Prostate gland (tissue), 2 donors: ENCODE measurements at regions not wholly inside any gene's neighbourhood (a gene's known extent, or its start where the extent isn't known, plus 50 kb on each side); places are given as distances from the start of the nearest gene placed in this dataset.

Source experiments
- DNase-seq: peaks from one replicate; pipeline ENCODE4 v3.0.0-alpha.2; 2019; ENCODE audit warnings: low spot score
- H3K27ac ChIP-seq, 2 donors: fragments of 200-600 bp; sonication (generic); 2 replicates each; pipeline ENCODE4 v1.5.1; 2017 to 2019
- H3K27me3 ChIP-seq: fragments of 200-600 bp; sonication (generic); replicated peaks from 2 replicates; pipeline ENCODE4 v1.5.1; 2019; ENCODE audit not compliant: insufficient read depth
- H3K36me3 ChIP-seq, 2 donors: fragments of 200-600 bp; sonication (generic); 1 replicate in 1 of 2; 2 replicates in 1 of 2; pipeline versions ENCODE4 v1.5.1 to v1.8.1; 2017 to 2019
- H3K4me1 ChIP-seq: fragments of 200-600 bp; sonication (generic); replicated peaks from 2 replicates; pipeline ENCODE4 v1.5.1; 2019
- H3K4me3 ChIP-seq, 2 donors: fragments of 200-600 bp; sonication (generic); 2 replicates each; pipeline ENCODE4 v1.5.1; 2017 to 2019
- H3K9me3 ChIP-seq: fragments of 200-600 bp; sonication (generic); 2 replicates; pipeline ENCODE4 v1.5.1; 2017
- CTCF ChIP-seq, 4 experiments: fragments of 200-600 bp in 2 of 4; fragments of 450-650 bp in 2 of 4; sonication (generic) in 2 of 4; IDR thresholded peaks; 1 replicate in 3 of 4; 2 replicates in 1 of 4; pipeline ENCODE4 v1.5.1; 2016 to 2019; ENCODE audit warnings: antibody characterized with exemption in 4 of 4, mild to moderate bottlenecking in 2 of 4, moderate library complexity in 2 of 4
- POLR2A ChIP-seq: fragments of 450-650 bp; IDR thresholded peaks from one replicate; pipeline ENCODE4 v1.6.1; 2016; ENCODE audit warnings: antibody characterized with exemption, mild to moderate bottlenecking
- POLR2AphosphoS5 ChIP-seq: sonication (generic); formaldehyde crosslinking; IDR thresholded peaks from one replicate; pipeline ENCODE4 v1.6.1; 2017; ENCODE audit warnings: antibody characterized with exemption
- WGBS: methylation state at CpG from one replicate; pipeline ENCODE4 v1.1.5; 2018; 5-methylcytosine and 5-hydroxymethylcytosine counted together
- intact Hi-C: fragments of 100-400 bp; cut with DNase I; formaldehyde crosslinking; loops from one replicate; pipeline ENCODE4 v1.14.2; 2022

- TF ChIP-seq CTCF (IDR thresholded peaks at IDR 0.05) (no peak), POLR2A (no peak), POLR2AphosphoS5 (no peak)
- no peak overlapping the region for H3K4me3 ChIP-seq
- no peaks in the 10 kb centered on the region for H3K9me3 ChIP-seq
- H3K27ac ChIP-seq = no peak overlapping the region
- intact Hi-C loops = no loop called here
- DNase-seq = no peak
- H3K4me1 ChIP-seq = no peaks in the 10 kb centered on the region
- no peaks in the 10 kb centered on the region for H3K36me3 ChIP-seq
- no peaks in the 10 kb centered on the region for H3K27me3 ChIP-seq
- 66% methylated on average over 1 of the region's 1 CpG for WGBS
These were observed 585.9 kb upstream of the SYT4 start for GRCh38 chr18:43863180-43863579.

GRCh38 chr18:43866696-43867095, 589.4 kb upstream of the SYT4 start:
- H3K4me3 ChIP-seq = no peak overlapping the region
- no peaks in the 10 kb centered on the region for H3K36me3 ChIP-seq
- no peak for TF ChIP-seq POLR2AphosphoS5
- TF ChIP-seq POLR2A = no peak
- no peak for TF ChIP-seq CTCF (IDR thresholded peaks at IDR 0.05)
- no peak for DNase-seq
- no peaks in the 10 kb centered on the region for H3K9me3 ChIP-seq
- intact Hi-C loops = no loop called here
- H3K27me3 ChIP-seq = no peaks in the 10 kb centered on the region
- no peaks in the 10 kb centered on the region for H3K4me1 ChIP-seq
- H3K27ac ChIP-seq = no peak overlapping the region

- no peak overlapping the region for H3K4me3 ChIP-seq
- no peaks in the 10 kb centered on the region for H3K36me3 ChIP-seq
- intact Hi-C loops = no loop called here
- WGBS = 63% methylated on average over 3 of the region's 3 CpGs
- H3K4me1 ChIP-seq = no peaks in the 10 kb centered on the region
- DNase-seq = no peak
- TF ChIP-seq CTCF (IDR thresholded peaks at IDR 0.05) = no peak
- no peak for TF ChIP-seq POLR2AphosphoS5
- no peak for TF ChIP-seq POLR2A
- H3K27me3 ChIP-seq = no peaks in the 10 kb centered on the region
- no peak overlapping the region for H3K27ac ChIP-seq
- H3K9me3 ChIP-seq = no peaks in the 10 kb centered on the region
These were observed 591.3 kb upstream of the SYT4 start for GRCh38 chr18:43868497-43868995.

GRCh38 chr18:43869451-43870008, 592.2 kb upstream of the SYT4 start:
- no peak for DNase-seq
- no peak for TF ChIP-seq CTCF (IDR thresholded peaks at IDR 0.05)
- no peak for TF ChIP-seq POLR2AphosphoS5
- TF ChIP-seq POLR2A = no peak
- no peaks in the 10 kb centered on the region for H3K36me3 ChIP-seq
- H3K9me3 ChIP-seq = no peaks in the 10 kb centered on the region
- H3K4me1 ChIP-seq = no peaks in the 10 kb centered on the region
- intact Hi-C loops = no loop called here
- H3K27me3 ChIP-seq = no peaks in the 10 kb centered on the region
- H3K4me3 ChIP-seq = no peak overlapping the region
- H3K27ac ChIP-seq = no peak overlapping the region
- 31% methylated on average over 1 of the region's 1 CpG for WGBS

- WGBS = 82% methylated on average over 1 of the region's 1 CpG
- DNase-seq = no peak
- no peak for TF ChIP-seq CTCF (IDR thresholded peaks at IDR 0.05)
- no peak for TF ChIP-seq POLR2AphosphoS5
- no peak for TF ChIP-seq POLR2A
- intact Hi-C loops = no loop called here
- Histone ChIP-seq H3K27ac (no peak overlapping the region), H3K4me3 (no peak overlapping the region), H3K4me1 (no peaks in the 10 kb centered on the region), H3K36me3 (no peaks in the 10 kb centered on the region), H3K27me3 (no peaks in the 10 kb centered on the region), H3K9me3 (no peaks in the 10 kb centered on the region)
These were observed 593.3 kb upstream of the SYT4 start for GRCh38 chr18:43870626-43871025.
